ENCODE measurements at regions not wholly inside any gene's neighbourhood (a gene's known extent, or its start where the extent isn't known, plus 50 kb on each side); places are given as distances from the start of the nearest gene placed in this dataset.

DNA sequence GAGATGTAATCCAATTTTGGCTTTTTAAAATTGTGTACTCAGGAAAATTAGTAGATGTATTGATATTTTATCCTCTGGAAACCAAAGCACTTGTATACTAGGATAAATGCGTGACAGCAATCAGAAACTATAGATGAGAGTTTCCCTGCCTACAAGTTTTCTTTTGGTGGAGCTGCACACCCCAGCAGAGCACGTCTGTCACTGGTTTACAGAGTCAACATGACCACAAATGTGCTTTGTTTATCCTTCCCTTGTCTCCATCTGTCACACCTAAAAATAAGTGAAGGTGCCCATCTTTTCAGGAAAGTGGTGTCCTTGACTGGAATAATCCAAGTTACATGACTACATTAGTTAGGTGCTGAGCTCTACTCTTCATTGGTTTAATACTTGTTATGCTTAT, 210.4 kb upstream of the DSEL start:
- TF ChIP-seq, protein P1, sequence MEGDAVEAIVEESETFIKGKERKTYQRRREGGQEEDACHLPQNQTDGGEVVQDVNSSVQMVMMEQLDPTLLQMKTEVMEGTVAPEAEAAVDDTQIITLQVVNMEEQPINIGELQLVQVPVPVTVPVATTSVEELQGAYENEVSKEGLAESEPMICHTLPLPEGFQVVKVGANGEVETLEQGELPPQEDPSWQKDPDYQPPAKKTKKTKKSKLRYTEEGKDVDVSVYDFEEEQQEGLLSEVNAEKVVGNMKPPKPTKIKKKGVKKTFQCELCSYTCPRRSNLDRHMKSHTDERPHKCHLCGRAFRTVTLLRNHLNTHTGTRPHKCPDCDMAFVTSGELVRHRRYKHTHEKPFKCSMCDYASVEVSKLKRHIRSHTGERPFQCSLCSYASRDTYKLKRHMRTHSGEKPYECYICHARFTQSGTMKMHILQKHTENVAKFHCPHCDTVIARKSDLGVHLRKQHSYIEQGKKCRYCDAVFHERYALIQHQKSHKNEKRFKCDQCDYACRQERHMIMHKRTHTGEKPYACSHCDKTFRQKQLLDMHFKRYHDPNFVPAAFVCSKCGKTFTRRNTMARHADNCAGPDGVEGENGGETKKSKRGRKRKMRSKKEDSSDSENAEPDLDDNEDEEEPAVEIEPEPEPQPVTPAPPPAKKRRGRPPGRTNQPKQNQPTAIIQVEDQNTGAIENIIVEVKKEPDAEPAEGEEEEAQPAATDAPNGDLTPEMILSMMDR (IDR thresholded peaks at IDR 0.05; ENCODE audit: extremely low read depth, missing control alignments) = no peak
- no peak for DNase-seq (ENCODE audit: low spot score)

DNA sequence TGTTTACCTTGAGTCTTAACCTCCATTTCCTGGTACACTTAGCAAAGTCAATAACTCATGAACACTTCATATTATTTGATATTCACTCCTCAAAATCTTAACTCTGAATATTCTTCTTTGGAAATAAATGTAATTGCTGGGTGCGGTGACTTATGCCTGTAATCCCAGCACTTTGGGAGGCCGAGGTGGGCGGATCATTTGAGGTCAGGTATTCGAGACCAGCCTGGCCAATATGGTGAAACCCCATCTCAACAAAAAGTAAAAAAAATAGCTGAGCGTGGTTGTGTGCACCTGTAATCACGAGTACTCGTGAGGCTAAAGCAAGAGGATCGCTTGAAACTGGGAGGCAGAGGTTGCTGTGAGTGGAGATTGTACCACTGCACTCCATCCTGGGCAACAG, 201.3 kb upstream of the DSEL start:
- TF ChIP-seq, protein P1 (IDR thresholded peaks at IDR 0.05; ENCODE audit: extremely low read depth, missing control alignments) = no peak
- DNase-seq (ENCODE audit: low spot score) = no peak

DNA sequence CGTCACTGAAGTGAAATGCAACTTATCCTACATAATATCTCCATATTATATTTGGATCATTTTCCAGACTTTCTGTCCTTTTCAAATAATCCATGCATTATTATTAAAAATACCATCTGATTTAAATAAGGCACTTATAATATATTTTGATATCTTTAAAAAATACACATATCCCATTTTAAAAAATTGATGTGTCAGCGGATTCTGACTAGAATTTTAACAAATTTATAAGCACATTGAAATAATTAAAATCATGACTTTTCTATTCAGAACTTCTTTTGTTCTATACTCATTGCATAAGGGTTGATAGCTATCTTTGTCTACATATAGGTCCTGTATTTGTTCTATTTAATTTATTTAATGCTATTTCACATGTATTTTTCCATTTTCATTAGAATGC, 199.0 kb upstream of the DSEL start:
- TF ChIP-seq, protein P1 (IDR thresholded peaks at IDR 0.05; ENCODE audit: extremely low read depth, missing control alignments) = no peak
- DNase-seq (ENCODE audit: low spot score) = no peak

DNA sequence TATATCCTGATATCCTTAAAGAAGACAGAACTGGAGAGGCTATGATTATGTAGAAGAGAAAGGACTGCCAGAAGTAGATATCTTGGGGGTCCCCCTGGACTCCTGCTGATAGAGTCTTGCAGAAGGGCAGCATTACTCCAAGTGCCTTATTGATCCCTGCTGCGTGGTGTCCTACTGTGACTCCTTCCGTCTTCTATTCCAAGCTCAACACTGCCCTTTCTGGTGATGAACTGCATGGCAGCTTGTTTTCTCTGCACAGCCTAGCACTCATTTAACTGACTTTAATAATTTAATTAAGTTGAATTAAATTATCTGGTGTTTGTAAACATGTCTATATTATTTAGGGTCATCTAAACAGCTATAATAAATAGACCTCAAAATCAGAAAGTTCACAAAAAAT, 194.1 kb upstream of the DSEL start:
- TF ChIP-seq, protein P1 (IDR thresholded peaks at IDR 0.05; ENCODE audit: extremely low read depth, missing control alignments) = no peak
- DNase-seq (ENCODE audit: low spot score) = no peak

DNA sequence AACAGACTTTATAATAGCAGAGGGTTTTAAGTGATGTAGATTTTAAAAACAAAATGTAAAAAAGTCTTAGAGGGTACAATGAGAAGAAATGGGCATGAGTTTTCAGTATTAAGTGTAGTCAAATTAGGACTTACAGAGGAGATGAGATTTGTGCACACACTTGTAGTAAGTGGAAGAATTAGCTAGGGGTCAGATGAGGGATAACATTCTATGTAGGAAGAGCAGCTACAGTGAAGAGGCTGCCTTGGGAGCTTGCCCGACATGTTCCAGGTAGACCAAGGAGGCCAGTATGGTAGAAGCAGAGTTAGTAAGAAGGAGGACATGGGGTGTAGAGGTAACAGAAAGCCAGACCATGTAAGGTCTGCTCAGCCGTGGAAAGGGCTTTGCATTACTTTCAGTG, 189.2 kb upstream of the DSEL start:
- TF ChIP-seq, protein P1 (IDR thresholded peaks at IDR 0.05; ENCODE audit: extremely low read depth, missing control alignments) = no peak
- no peak for DNase-seq (ENCODE audit: low spot score)

DNA sequence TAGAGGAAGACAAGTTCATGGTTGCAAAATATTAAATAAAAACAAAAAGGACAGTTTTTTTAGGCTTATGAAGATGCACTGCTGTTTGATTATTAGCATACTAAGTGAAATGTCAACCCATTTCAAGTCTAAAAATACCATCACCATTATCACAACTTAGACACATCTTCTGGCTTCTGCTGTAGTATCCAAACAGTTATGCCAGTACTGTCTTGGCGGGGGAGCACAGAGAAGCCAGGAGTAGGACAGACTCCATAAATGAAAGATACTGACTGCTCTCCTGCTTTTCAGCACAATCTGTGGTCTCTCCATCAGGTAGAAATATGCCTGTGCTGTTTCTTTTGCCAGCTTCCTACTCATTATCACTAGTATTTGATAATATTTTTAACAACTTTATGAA, 179.2 kb upstream of the DSEL start:
- TF ChIP-seq, protein P1 (IDR thresholded peaks at IDR 0.05; ENCODE audit: extremely low read depth, missing control alignments) = no peak
- no peak for DNase-seq (ENCODE audit: low spot score)

DNA sequence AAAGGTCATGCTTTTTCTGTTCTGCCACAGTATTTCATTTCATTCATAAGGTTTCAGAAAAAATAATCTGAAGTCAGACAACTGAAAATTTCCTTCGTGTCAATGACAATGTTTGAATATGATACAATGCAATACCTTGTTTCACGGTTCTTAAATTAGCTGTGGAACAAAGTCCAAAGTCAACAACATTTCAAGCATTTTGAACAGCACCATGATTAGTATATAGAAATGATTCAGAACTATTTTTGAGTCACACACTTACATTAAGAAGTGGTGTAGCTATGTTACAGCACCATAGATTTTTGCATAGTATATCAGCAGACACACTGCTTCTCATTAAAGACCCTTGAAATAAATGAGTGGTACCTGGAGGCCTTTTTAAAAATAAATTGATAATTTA, 178.3 kb upstream of the DSEL start:
- no peak for DNase-seq (ENCODE audit: low spot score)
- TF ChIP-seq, protein P1 (IDR thresholded peaks at IDR 0.05; ENCODE audit: extremely low read depth, missing control alignments) = no peak
